Osteoblast (primary cell): ENCODE measurements at regions not wholly inside any gene's neighbourhood (a gene's known extent, or its start where the extent isn't known, plus 50 kb on each side); places are given as distances from the start of the nearest gene placed in this dataset.

ENCODE experiments used
- DNase-seq: peaks from one replicate; pipeline ENCODE4 v3.0.0; 2011; ENCODE audit warnings: low spot score, mixed read lengths; ENCODE audit not compliant: insufficient read length; ENCODE audit errors: missing footprints
- H2AFZ ChIP-seq: 2 replicates; pipeline ENCODE4 v1.6.0; 2011; ENCODE audit warnings: mild to moderate bottlenecking, low read length
- H3K27ac ChIP-seq: 2 replicates; pipeline ENCODE4 v1.5.1; 2011; ENCODE audit warnings: mild to moderate bottlenecking, low read depth, low read length, moderate library complexity
- H3K27me3 ChIP-seq: 2 replicates; pipeline ENCODE4 v1.6.0; 2012; ENCODE audit warnings: mild to moderate bottlenecking, control low read depth, inconsistent platforms, low read length, moderate library complexity; ENCODE audit not compliant: insufficient read depth
- H3K36me3 ChIP-seq: 2 replicates; pipeline ENCODE4 v1.5.1; 2011; ENCODE audit warnings: mild to moderate bottlenecking, low read length, control low read depth, moderate library complexity; ENCODE audit not compliant: insufficient read depth
- H3K4me1 ChIP-seq: 2 replicates; pipeline ENCODE4 v1.5.1; 2011; ENCODE audit warnings: mild to moderate bottlenecking, low read length, control low read depth, moderate library complexity; ENCODE audit not compliant: insufficient read depth
- H3K4me2 ChIP-seq: 2 replicates; pipeline ENCODE4 v1.6.0; 2011; ENCODE audit warnings: mild to moderate bottlenecking, low read length; ENCODE audit not compliant: insufficient read depth
- H3K4me3 ChIP-seq: fragments of 200-600 bp; sonication (generic); 3 replicates; pipeline ENCODE4 v1.5.1; 2012; ENCODE audit warnings: mild to moderate bottlenecking, low read length, inconsistent platforms; ENCODE audit not compliant: insufficient read depth
- H3K79me2 ChIP-seq: 2 replicates; pipeline ENCODE4 v1.6.0; 2012; ENCODE audit warnings: mild to moderate bottlenecking, low read length, control low read depth, inconsistent platforms; ENCODE audit not compliant: insufficient read depth
- H3K9me3 ChIP-seq: 2 replicates; pipeline ENCODE4 v1.5.1; 2011; ENCODE audit warnings: low read depth, low read length, control low read depth
- H4K20me1 ChIP-seq: 2 replicates; pipeline ENCODE4 v1.6.0; 2012; ENCODE audit warnings: mild to moderate bottlenecking, low read length, control low read depth; ENCODE audit not compliant: insufficient read depth
- CTCF ChIP-seq: IDR thresholded peaks from 2 replicates; pipeline ENCODE4 v1.5.1; 2011; ENCODE audit warnings: mild to moderate bottlenecking, low read depth, low read length, moderate library complexity; ENCODE audit errors: extremely low read depth

GRCh38 chr9:95667789-95668188, 151.0 kb upstream of the PTCH1 start:
- no peaks in the 10 kb centered on the region for H4K20me1 ChIP-seq
- H3K4me2 ChIP-seq: no peak overlapping the region
- H3K4me1 ChIP-seq: no peaks in the 10 kb centered on the region
- H3K9me3 ChIP-seq: no peaks in the 10 kb centered on the region
- no peak overlapping the region for H2AFZ ChIP-seq
- H3K79me2 ChIP-seq: no peaks in the 10 kb centered on the region
- no peak for TF ChIP-seq CTCF
- no peak overlapping the region for H3K27ac ChIP-seq
- DNase-seq: no peak
- H3K36me3 ChIP-seq: no peaks in the 10 kb centered on the region
- H3K27me3 ChIP-seq: peaks cover 8% of the 10 kb centered on the region
- no peak overlapping the region for H3K4me3 ChIP-seq

DNA sequence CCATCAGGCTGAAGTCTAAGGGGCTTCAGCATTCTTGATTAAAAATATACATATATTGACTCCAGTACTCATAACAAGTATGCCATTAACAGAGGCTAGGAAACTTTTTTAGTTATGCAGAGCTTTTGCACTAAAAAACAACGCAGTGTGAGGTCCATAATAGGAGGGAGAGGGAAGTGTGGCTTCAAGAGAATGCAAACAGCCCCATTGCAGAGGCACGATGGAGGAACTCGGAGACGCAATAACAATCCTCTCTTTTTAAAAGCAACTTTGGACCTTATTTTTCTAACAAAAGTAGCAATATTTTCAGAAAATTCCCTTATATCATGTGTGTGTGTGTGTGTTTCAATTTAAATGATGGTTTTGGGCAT, 150.0 kb upstream of the PTCH1 start:
- H3K36me3 ChIP-seq: no peaks in the 10 kb centered on the region
- no peak overlapping the region for H3K4me3 ChIP-seq
- no peak overlapping the region for H2AFZ ChIP-seq
- no peak overlapping the region for H3K27ac ChIP-seq
- no peaks in the 10 kb centered on the region for H4K20me1 ChIP-seq
- no peaks in the 10 kb centered on the region for H3K79me2 ChIP-seq
- DNase-seq: no peak
- peaks cover 8% of the 10 kb centered on the region for H3K27me3 ChIP-seq
- TF ChIP-seq CTCF: no peak
- no peaks in the 10 kb centered on the region for H3K9me3 ChIP-seq
- no peak overlapping the region for H3K4me2 ChIP-seq
- H3K4me1 ChIP-seq: no peaks in the 10 kb centered on the region

DNA sequence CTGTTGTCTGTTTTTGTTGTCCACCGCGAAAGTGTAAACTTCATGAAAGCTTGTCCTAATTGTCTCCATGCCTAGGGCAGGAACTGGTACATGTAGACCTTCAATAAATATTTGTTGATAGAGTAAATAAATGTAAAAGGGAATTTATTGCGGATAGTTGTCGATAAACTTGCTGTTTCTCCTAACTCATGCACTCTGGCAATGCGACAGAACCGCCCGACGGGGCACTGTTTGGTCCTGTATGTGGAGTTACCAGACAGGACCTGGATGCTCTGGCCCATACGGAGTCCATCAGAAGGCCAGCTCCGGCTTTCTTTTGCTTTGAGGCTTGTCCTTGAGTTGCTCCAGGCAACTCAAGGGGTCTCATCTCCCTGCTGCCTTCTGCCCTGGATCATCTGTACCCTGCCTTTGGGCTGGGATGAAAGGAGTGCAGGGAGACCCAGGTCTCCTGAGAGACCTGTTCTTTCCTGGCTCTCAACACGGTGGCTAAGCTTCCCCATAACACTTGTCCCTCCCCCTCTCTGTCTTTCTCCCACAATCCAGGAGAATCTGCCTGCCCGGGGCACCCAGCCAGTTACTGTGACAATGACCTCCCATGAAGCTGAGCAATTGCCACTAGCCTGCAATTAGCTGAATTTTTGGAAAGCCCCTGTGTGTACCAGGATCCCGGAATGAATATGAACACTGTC, 149.5 kb upstream of the PTCH1 start:
- peaks cover 8% of the 10 kb centered on the region for H3K27me3 ChIP-seq
- H3K79me2 ChIP-seq: no peaks in the 10 kb centered on the region
- H3K9me3 ChIP-seq: no peaks in the 10 kb centered on the region
- no peak overlapping the region for H3K4me2 ChIP-seq
- no peaks in the 10 kb centered on the region for H4K20me1 ChIP-seq
- no peak for TF ChIP-seq CTCF
- H3K4me1 ChIP-seq: no peaks in the 10 kb centered on the region
- no peak overlapping the region for H2AFZ ChIP-seq
- H3K36me3 ChIP-seq: no peaks in the 10 kb centered on the region
- no peak overlapping the region for H3K27ac ChIP-seq
- H3K4me3 ChIP-seq: no peak overlapping the region
- DNase-seq: no peak

GRCh38 chr9:95653246-95653645, 136.5 kb upstream of the PTCH1 start:
- Histone ChIP-seq H3K4me1 (peaks cover 7% of the 10 kb centered on the region), H3K9me3 (no peaks in the 10 kb centered on the region), H3K79me2 (no peaks in the 10 kb centered on the region), H3K27ac (no peak overlapping the region), H3K4me3 (no peak overlapping the region), H3K27me3 (no peaks in the 10 kb centered on the region), H2AFZ (no peak overlapping the region), H4K20me1 (no peaks in the 10 kb centered on the region), H3K4me2 (no peak overlapping the region), H3K36me3 (no peaks in the 10 kb centered on the region)
- TF ChIP-seq CTCF: no peak
- no peak for DNase-seq
